ENCODE measurements at regions not wholly inside any gene's neighbourhood (a gene's known extent, or its start where the extent isn't known, plus 50 kb on each side); places are given as distances from the start of the nearest gene placed in this dataset.

GRCh38 chr13:22223411-22223810 lies 552.5 kb downstream of the FGF9 start:
- no peak overlapping the region for H3K27ac Mint-ChIP-seq
- H3K27me3 Mint-ChIP-seq (ENCODE audit: low read depth, poor library complexity), result peaks cover 7% of the 10 kb centered on the region
- H3K4me3 Mint-ChIP-seq, result no peak overlapping the region
- no peaks in the 10 kb centered on the region for H3K36me3 Mint-ChIP-seq (ENCODE audit: low read depth)
- no peak for DNase-seq
- no peaks in the 10 kb centered on the region for H3K9me3 Mint-ChIP-seq
- TF ChIP-seq CTCF (IDR thresholded peaks at IDR 0.05), result no peak
- H3K4me1 Mint-ChIP-seq, result peaks cover 69% of the 10 kb centered on the region

DNA sequence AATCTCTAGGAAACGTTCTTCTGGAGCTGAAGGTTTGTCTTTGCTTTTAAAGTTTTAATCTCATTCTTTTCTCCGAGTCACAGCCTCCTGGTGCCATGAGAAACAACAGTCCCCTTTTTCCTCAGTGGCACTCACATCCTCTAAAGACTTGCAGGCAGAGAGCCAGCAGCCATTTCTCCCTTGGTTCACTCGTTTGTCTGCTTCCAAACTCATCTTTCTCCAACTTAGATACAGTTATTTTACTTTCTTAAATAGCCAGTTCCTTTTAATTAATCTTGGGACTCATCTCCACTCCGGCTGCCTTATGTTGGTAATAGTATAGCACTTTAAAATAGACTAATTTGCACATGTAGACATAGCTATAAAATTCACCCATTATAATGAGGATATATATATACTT lies 555.2 kb downstream of the FGF9 start:
- TF ChIP-seq CTCF (IDR thresholded peaks at IDR 0.05), result no peak
- Mint-ChIP-seq H3K9me3 (no peaks in the 10 kb centered on the region), H3K4me3 (no peak overlapping the region), H3K36me3 (ENCODE audit: low read depth) (no peaks in the 10 kb centered on the region), H3K27me3 (ENCODE audit: low read depth, poor library complexity) (peaks cover 3% of the 10 kb centered on the region), H3K4me1 (peaks cover 43% of the 10 kb centered on the region), H3K27ac (no peak overlapping the region)
- DNase-seq, result no peak

- H3K4me1 Mint-ChIP-seq, result peaks cover 28% of the 10 kb centered on the region
- no peak overlapping the region for H3K4me3 Mint-ChIP-seq
- H3K27ac Mint-ChIP-seq, result no peak overlapping the region
- TF ChIP-seq CTCF (IDR thresholded peaks at IDR 0.05), result no peak
- peaks cover 3% of the 10 kb centered on the region for H3K27me3 Mint-ChIP-seq (ENCODE audit: low read depth, poor library complexity)
- DNase-seq, result no peak
- H3K36me3 Mint-ChIP-seq (ENCODE audit: low read depth), result no peaks in the 10 kb centered on the region
- H3K9me3 Mint-ChIP-seq, result no peaks in the 10 kb centered on the region
Measured at GRCh38 chr13:22227895-22228294, 557.0 kb downstream of the FGF9 start.

GRCh38 chr13:22229916-22230315 lies 559.0 kb downstream of the FGF9 start:
- H3K27ac Mint-ChIP-seq, result no peak overlapping the region
- H3K4me3 Mint-ChIP-seq, result no peak overlapping the region
- H3K36me3 Mint-ChIP-seq (ENCODE audit: low read depth), result no peaks in the 10 kb centered on the region
- no peaks in the 10 kb centered on the region for H3K9me3 Mint-ChIP-seq
- TF ChIP-seq CTCF (IDR thresholded peaks at IDR 0.05), result no peak
- peaks cover 31% of the 10 kb centered on the region for H3K4me1 Mint-ChIP-seq
- peaks cover 3% of the 10 kb centered on the region for H3K27me3 Mint-ChIP-seq (ENCODE audit: low read depth, poor library complexity)
- no peak for DNase-seq

- H3K36me3 Mint-ChIP-seq (ENCODE audit: low read depth), result no peaks in the 10 kb centered on the region
- H3K4me1 Mint-ChIP-seq, result peaks cover 48% of the 10 kb centered on the region
- no peak for TF ChIP-seq CTCF (IDR thresholded peaks at IDR 0.05)
- no peaks in the 10 kb centered on the region for H3K9me3 Mint-ChIP-seq
- H3K4me3 Mint-ChIP-seq, result no peak overlapping the region
- no peak overlapping the region for H3K27ac Mint-ChIP-seq
- H3K27me3 Mint-ChIP-seq (ENCODE audit: low read depth, poor library complexity), result peaks cover 5% of the 10 kb centered on the region
- no peak for DNase-seq
Measured at GRCh38 chr13:22232186-22232585, 561.3 kb downstream of the FGF9 start.

DNA sequence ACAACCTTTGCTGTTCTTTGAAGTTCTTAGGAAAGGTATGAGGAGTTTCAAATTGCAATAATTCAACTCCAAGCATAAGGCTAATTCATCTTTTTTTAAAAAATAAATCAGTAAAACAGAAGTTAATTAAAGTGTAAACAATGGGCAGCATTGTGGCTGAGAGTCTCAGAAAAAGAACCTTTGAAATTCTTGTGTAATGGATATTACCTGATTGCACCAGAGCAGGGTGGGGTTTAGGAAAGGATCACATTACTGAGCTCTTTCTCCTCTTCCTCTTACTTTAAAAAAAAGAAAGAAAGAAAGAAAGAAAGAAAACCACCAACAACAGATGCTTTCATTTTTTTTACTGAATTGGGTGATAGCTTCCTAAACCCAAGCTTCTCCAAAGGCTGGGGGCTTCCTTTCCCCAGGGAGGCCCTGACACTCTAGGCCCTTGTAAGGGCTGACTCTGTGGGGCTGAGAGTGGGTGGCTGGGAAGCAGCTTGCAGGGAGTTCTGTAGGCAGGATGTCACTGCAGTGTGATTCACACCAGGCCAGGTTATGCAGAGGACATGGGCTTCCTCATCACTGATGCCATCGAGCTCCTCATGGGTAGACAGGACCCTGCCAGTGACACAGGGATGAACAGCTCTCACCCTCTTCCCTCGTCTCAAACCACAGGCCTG lies 564.5 kb downstream of the FGF9 start:
- no peaks in the 10 kb centered on the region for H3K9me3 Mint-ChIP-seq
- H3K36me3 Mint-ChIP-seq (ENCODE audit: low read depth), result no peaks in the 10 kb centered on the region
- peak overlapping the region; percentile 24 for H3K4me3 Mint-ChIP-seq
- peak overlapping the region; percentile 93 for H3K27ac Mint-ChIP-seq
- peaks cover 3% of the 10 kb centered on the region for H3K27me3 Mint-ChIP-seq (ENCODE audit: low read depth, poor library complexity)
- TF ChIP-seq CTCF (IDR thresholded peaks at IDR 0.05), result no peak
- peak; percentile 18 for DNase-seq
- peaks cover 66% of the 10 kb centered on the region for H3K4me1 Mint-ChIP-seq
